ENCODE measurements at regions not wholly inside any gene's neighbourhood (a gene's known extent, or its start where the extent isn't known, plus 50 kb on each side); places are given as distances from the start of the nearest gene placed in this dataset.

GRCh38 chr6:115873901-115874300, 186.8 kb downstream of the FRK start:
- 3% methylated on average over 1 of the region's 1 CpG for WGBS (ENCODE audit: low lambda C conversion rate)
- CTCF ChIA-PET (ENCODE audit: low intra/inter-chr PET ratio, low total read pairs): no interaction called here
- TF ChIP-seq ZBTB10 (CRISPR knock-in tag; IDR thresholded peaks at IDR 0.05; ENCODE audit: borderline replicate concordance): no peak
- TF ChIP-seq DMTF1 (CRISPR knock-in tag; IDR thresholded peaks at IDR 0.05): no peak
- no peak for TF ChIP-seq ZNF773 (CRISPR knock-in tag; IDR thresholded peaks at IDR 0.05; ENCODE audit: borderline replicate concordance)
- no peak for TF ChIP-seq ZNF724P (CRISPR knock-in tag; IDR thresholded peaks at IDR 0.05; ENCODE audit: borderline replicate concordance)
- no peak for TF ChIP-seq ZNF329 (CRISPR knock-in tag; IDR thresholded peaks at IDR 0.05; ENCODE audit: low read depth)
- no peak for TF ChIP-seq ZNF333 (CRISPR knock-in tag; IDR thresholded peaks at IDR 0.05; ENCODE audit: borderline replicate concordance)
- no peak for TF ChIP-seq KDM3A (CRISPR knock-in tag; IDR thresholded peaks at IDR 0.05; ENCODE audit: low read depth)
- no peak for TF ChIP-seq THAP9 (CRISPR knock-in tag; IDR thresholded peaks at IDR 0.05; ENCODE audit: borderline replicate concordance)
- no peak for TF ChIP-seq RAD51 (IDR thresholded peaks at IDR 0.05; ENCODE audit: borderline replicate concordance)
- no peak for TF ChIP-seq ZNF513 (CRISPR knock-in tag; conservative IDR thresholded peaks at IDR 0.05)

More at GRCh38 chr6:115873901-115874300, 186.8 kb downstream of the FRK start:
- Histone ChIP-seq H3K79me2 (ENCODE audit: insufficient read depth, low read length) (no peaks in the 10 kb centered on the region), H3K4me3 (replicated peaks in 1 of 3; ENCODE audit: insufficient read depth in 1 of 3, low read depth in 2 of 3, low read length in 3 of 3) (no peak overlapping the region), H3K9ac (ENCODE audit: insufficient read depth, low read depth, low read length) (no peak overlapping the region), H2AFZ (ENCODE audit: low read length) (no peak overlapping the region), H3K27me3 (ENCODE audit: control insufficient read depth in 1 of 2, insufficient read depth in 2 of 2, low read length in 2 of 2) (no peaks in the 10 kb centered on the region), H3K9me3 (ENCODE audit: low read length) (no peaks in the 10 kb centered on the region), H3K4me1 (ENCODE audit: insufficient read depth, low read length) (no peaks in the 10 kb centered on the region), H3K27ac (ENCODE audit: extremely low read length, insufficient read depth, low read length) (no peak overlapping the region), H3K36me3 (replicated peaks in 1 of 2; ENCODE audit: control insufficient read depth in 1 of 2, insufficient read depth in 2 of 2, low read length in 2 of 2) (no peaks in the 10 kb centered on the region), H4K20me1 (ENCODE audit: insufficient read depth, low read length) (no peaks in the 10 kb centered on the region), H3K4me2 (ENCODE audit: low read depth, low read length) (no peak overlapping the region)
- DNase-seq (ENCODE audit: low spot score) (no peak), FAIRE-seq (no peak), ATAC-seq (no peak)
- POLR2A ChIA-PET: no interaction called here
- in situ Hi-C loops (cut with HindIII; ENCODE audit: extremely low pct_ligation_motif_present, low pct_unique_long_range_greater_than_20kb): no loop called here
- intact Hi-C loops (cut with micrococcal nuclease; ENCODE audit: unreplicated experiment): no loop called here
- BruUV-seq (replicated peaks): no TSS peak

Measured in HepG2 (cell line).